ENCODE measurements at regions not wholly inside any gene's neighbourhood (a gene's known extent, or its start where the extent isn't known, plus 50 kb on each side); places are given as distances from the start of the nearest gene placed in this dataset.

GRCh38 chr9:134975253-134975652, 57.5 kb upstream of the FCN1 start:
- TF ChIP-seq CTCF (conservative IDR thresholded peaks at IDR 0.05) (no peak), EZH2 (IDR thresholded peaks at IDR 0.05; ENCODE audit: low read depth) (no peak)

Measured in PC-9 (cell line).